CD14-positive monocyte (primary cell): ENCODE measurements at regions not wholly inside any gene's neighbourhood (a gene's known extent, or its start where the extent isn't known, plus 50 kb on each side); places are given as distances from the start of the nearest gene placed in this dataset.
"Not testable (repeated sequence)": the region's sequence is repeated elsewhere in the genome, so short reads cannot be mapped to it uniquely, and the experiment has no call there.

Experiments used
- DNase-seq, 3 donors: peaks; one replicate each; pipeline ENCODE4 v3.0.0-alpha.2; 2011 to 2022
- H2AFZ ChIP-seq: 2 replicates; pipeline ENCODE4 v1.6.0; 2012; ENCODE audit warnings: mild to moderate bottlenecking, low read depth, low read length, inconsistent platforms; ENCODE audit not compliant: insufficient read depth, poor library complexity, severe bottlenecking
- H3K27ac ChIP-seq, 2 donors: 1 replicate in 1 of 2; 2 replicates in 1 of 2; pipeline ENCODE4 v1.5.1; 2012 to 2013; ENCODE audit warnings: low read length in 2 of 2, control low read depth in 1 of 2, inconsistent platforms in 1 of 2, low read depth in 1 of 2, mild to moderate bottlenecking in 1 of 2
- H3K27me3 ChIP-seq, 2 donors: one replicate each; pipeline versions ENCODE4 v1.6.0 to v1.6.1; 2011 to 2013; ENCODE audit warnings: low read length in 2 of 2; ENCODE audit not compliant: control insufficient read depth in 2 of 2, insufficient read depth in 2 of 2
- H3K36me3 ChIP-seq, 2 donors: replicated peaks in 1 of 2; 1 replicate in 1 of 2; 2 replicates in 1 of 2; pipeline versions ENCODE4 v1.5.1 to v1.6.1; 2012 to 2013; ENCODE audit warnings: low read length in 2 of 2, control low read depth in 1 of 2, inconsistent platforms in 1 of 2, mild to moderate bottlenecking in 1 of 2; ENCODE audit not compliant: insufficient read depth in 2 of 2, control insufficient read depth in 1 of 2
- H3K4me1 ChIP-seq, 2 donors: 1 replicate in 1 of 2; 2 replicates in 1 of 2; pipeline versions ENCODE4 v1.5.1 to v1.6.1; 2012 to 2013; ENCODE audit warnings: low read length in 2 of 2, control low read depth in 1 of 2, inconsistent platforms in 1 of 2, mild to moderate bottlenecking in 1 of 2, moderate library complexity in 1 of 2; ENCODE audit not compliant: insufficient read depth in 2 of 2, control insufficient read depth in 1 of 2
- H3K4me2 ChIP-seq: replicated peaks from 2 replicates; pipeline ENCODE3; 2012; ENCODE audit warnings: low read length, moderate library complexity, mild to moderate bottlenecking; ENCODE audit not compliant: poor library complexity, severe bottlenecking; ENCODE audit errors: extremely low read depth
- H3K4me3 ChIP-seq, 3 experiments: fragments of 200-600 bp in 1 of 3; sonication (generic) in 1 of 3; replicated peaks in 1 of 3; 1 replicate in 2 of 3; 2 replicates in 1 of 3; pipeline ENCODE4 v1.5.1; 2011 to 2013; ENCODE audit warnings: low read length in 3 of 3, mild to moderate bottlenecking in 3 of 3, control low read depth in 2 of 3, low read depth in 2 of 3, inconsistent platforms in 1 of 3, moderate library complexity in 1 of 3
- H3K79me2 ChIP-seq: 2 replicates; pipeline ENCODE4 v1.6.0; 2012; ENCODE audit warnings: mild to moderate bottlenecking, control low read depth, inconsistent platforms, low read length, moderate library complexity; ENCODE audit not compliant: insufficient read depth
- H3K9ac ChIP-seq: 2 replicates; pipeline ENCODE4 v1.6.0; 2017; ENCODE audit warnings: low read length, mild to moderate bottlenecking; ENCODE audit not compliant: insufficient read depth, poor library complexity, severe bottlenecking
- H3K9me3 ChIP-seq, 2 donors: replicated peaks in 1 of 2; 1 replicate in 1 of 2; 2 replicates in 1 of 2; pipeline versions ENCODE4 v1.5.1 to v1.6.1; 2012 to 2013; ENCODE audit warnings: low read length in 2 of 2, control low read depth in 1 of 2; ENCODE audit not compliant: control insufficient read depth in 1 of 2, insufficient read depth in 1 of 2
- H4K20me1 ChIP-seq: 2 replicates; pipeline ENCODE4 v1.6.0; 2012; ENCODE audit warnings: mild to moderate bottlenecking, low read length, control low read depth, moderate library complexity; ENCODE audit not compliant: insufficient read depth
- H3K27ac Mint-ChIP-seq, 7 donors: one replicate each; pipeline ENCODE4 v1.8.0; 2020; ENCODE audit warnings: mild to moderate bottlenecking in 7 of 7, mixed read lengths in 7 of 7, moderate library complexity in 6 of 7, inconsistent platforms in 2 of 7
- H3K27me3 Mint-ChIP-seq, 3 donors: one replicate each; pipeline ENCODE4 v1.8.0; 2021 to 2022; ENCODE audit warnings: low read depth in 3 of 3, mild to moderate bottlenecking in 3 of 3, mixed read lengths in 3 of 3, moderate library complexity in 3 of 3, inconsistent platforms in 1 of 3
- H3K36me3 Mint-ChIP-seq, 2 donors: one replicate each; pipeline ENCODE4 v1.8.0; 2020; ENCODE audit warnings: mixed read lengths in 2 of 2, inconsistent platforms in 1 of 2, mild to moderate bottlenecking in 1 of 2
- H3K4me1 Mint-ChIP-seq: one replicate; pipeline ENCODE4 v1.8.0; 2020; ENCODE audit warnings: mild to moderate bottlenecking, mixed read lengths
- H3K4me3 Mint-ChIP-seq, 2 donors: one replicate each; pipeline ENCODE4 v1.8.0; 2020; ENCODE audit warnings: mild to moderate bottlenecking in 2 of 2, mixed read lengths in 2 of 2, moderate library complexity in 1 of 2
- H3K9me3 Mint-ChIP-seq, 7 donors: one replicate each; pipeline ENCODE4 v1.8.0; 2020 to 2022; ENCODE audit warnings: mixed read lengths in 7 of 7, mild to moderate bottlenecking in 6 of 7, moderate library complexity in 6 of 7, inconsistent platforms in 2 of 7
- WGBS: methylation state at CpG from one replicate; pipeline ENCODE4 v1.1.5; 2013; ENCODE audit warnings: missing lambda C conversion rate; ENCODE audit not compliant: insufficient coverage; 5-methylcytosine and 5-hydroxymethylcytosine counted together
- intact Hi-C, 2 donors: fragments of 100-400 bp; cut with micrococcal nuclease; formaldehyde crosslinking; loops; one replicate each; pipeline versions ENCODE4 v1.15.0 to v1.15.1; 2023
- TF ChIP-seq, protein P1 (sequence below): fragments of 200-600 bp; IDR thresholded peaks from one replicate; pipeline ENCODE4 v1.8.0; 2022; ENCODE audit warnings: antibody characterized with exemption, mild to moderate bottlenecking

DNA sequence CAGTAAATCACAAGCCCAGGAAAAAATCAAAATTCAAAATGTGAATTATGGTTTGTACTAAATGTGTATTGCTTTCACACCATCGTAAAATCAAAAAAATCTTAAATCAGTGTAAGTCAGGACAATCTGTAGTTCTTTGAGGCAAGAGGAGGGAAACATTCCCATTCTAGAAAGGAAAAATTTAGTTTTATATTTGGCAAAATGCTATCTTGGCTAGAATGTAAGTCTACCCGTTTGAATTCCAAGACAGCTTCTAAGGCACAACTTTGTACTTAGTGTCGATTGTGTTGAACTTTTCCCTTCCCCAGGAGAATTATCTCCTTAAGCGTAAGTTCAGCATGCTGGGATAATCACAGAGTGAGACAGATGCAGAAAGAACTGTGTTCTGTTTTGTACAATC, 638.2 kb upstream of the LRRTM1 start:
- H3K4me1 Mint-ChIP-seq: no peaks in the 10 kb centered on the region

DNA sequence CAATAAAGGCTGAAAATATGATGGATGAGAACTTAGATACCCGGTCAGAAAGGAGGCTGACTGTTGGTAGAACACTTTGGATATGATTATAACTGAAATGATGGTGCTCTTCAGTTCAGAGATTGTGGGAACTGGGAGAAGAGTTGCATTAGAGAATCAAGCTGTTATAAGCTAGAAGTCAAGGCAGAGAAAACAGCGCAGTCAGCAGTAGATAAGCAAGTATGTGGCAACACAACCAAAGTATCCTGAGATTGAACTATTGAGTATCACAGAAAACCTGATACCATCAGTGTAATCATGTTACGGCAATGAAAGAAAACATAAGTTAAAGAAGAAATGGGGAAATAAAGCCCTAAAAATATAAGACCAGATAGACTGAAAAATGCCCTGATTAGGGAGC, 633.9 kb upstream of the LRRTM1 start:
- Mint-ChIP-seq H3K27ac (no peak overlapping the region), H3K4me3 (no peak overlapping the region), H3K9me3 (peaks cover 0 to 10% (median 3%) of the 10 kb centered on the region in 7 donors), H3K4me1 (no peaks in the 10 kb centered on the region), H3K36me3 (no peaks in the 10 kb centered on the region), H3K27me3 (peaks cover 0 to under 1% (median 0%) of the 10 kb centered on the region in 3 donors)
- Histone ChIP-seq H4K20me1 (no peaks in the 10 kb centered on the region), H3K27me3 (no peaks in the 10 kb centered on the region), H3K9ac (no peak overlapping the region), H2AFZ (no peak overlapping the region), H3K4me3 (no peak overlapping the region), H3K79me2 (no peaks in the 10 kb centered on the region), H3K4me2 (no peak overlapping the region), H3K9me3 (no peaks in the 10 kb centered on the region), H3K4me1 (no peaks in the 10 kb centered on the region), H3K36me3 (no peaks in the 10 kb centered on the region), H3K27ac (no peak overlapping the region)
- WGBS: 100% methylated on average over 1 of the region's 3 CpGs
- TF ChIP-seq, protein P1, sequence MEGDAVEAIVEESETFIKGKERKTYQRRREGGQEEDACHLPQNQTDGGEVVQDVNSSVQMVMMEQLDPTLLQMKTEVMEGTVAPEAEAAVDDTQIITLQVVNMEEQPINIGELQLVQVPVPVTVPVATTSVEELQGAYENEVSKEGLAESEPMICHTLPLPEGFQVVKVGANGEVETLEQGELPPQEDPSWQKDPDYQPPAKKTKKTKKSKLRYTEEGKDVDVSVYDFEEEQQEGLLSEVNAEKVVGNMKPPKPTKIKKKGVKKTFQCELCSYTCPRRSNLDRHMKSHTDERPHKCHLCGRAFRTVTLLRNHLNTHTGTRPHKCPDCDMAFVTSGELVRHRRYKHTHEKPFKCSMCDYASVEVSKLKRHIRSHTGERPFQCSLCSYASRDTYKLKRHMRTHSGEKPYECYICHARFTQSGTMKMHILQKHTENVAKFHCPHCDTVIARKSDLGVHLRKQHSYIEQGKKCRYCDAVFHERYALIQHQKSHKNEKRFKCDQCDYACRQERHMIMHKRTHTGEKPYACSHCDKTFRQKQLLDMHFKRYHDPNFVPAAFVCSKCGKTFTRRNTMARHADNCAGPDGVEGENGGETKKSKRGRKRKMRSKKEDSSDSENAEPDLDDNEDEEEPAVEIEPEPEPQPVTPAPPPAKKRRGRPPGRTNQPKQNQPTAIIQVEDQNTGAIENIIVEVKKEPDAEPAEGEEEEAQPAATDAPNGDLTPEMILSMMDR: no peak
- intact Hi-C loops: no loop called here
- DNase-seq: no peak

More for the DNA sequence above, 638.2 kb upstream of the LRRTM1 start:
- Histone ChIP-seq H3K9ac (no peak overlapping the region), H3K27ac (no peak overlapping the region), H3K4me3 (no peak overlapping the region), H3K4me2 (no peak overlapping the region), H3K9me3 (peaks cover 0 to 5% of the 10 kb centered on the region in 2 donors), H3K36me3 (no peaks in the 10 kb centered on the region), H3K27me3 (no peaks in the 10 kb centered on the region), H3K79me2 (no peaks in the 10 kb centered on the region), H4K20me1 (no peaks in the 10 kb centered on the region), H2AFZ (no peak overlapping the region), H3K4me1 (no peaks in the 10 kb centered on the region)
- no peak for DNase-seq
- Mint-ChIP-seq H3K27me3 (no peaks in the 10 kb centered on the region), H3K36me3 (no peaks in the 10 kb centered on the region), H3K27ac (no peak overlapping the region), H3K9me3 (peaks cover 0 to 5% (median 0%) of the 10 kb centered on the region in 7 donors), H3K4me3 (no peak overlapping the region)
- intact Hi-C loops: no loop called here
- no CpG with 5 or more reads among the region's 4 CpGs for WGBS
- TF ChIP-seq, protein P1: no peak

DNA sequence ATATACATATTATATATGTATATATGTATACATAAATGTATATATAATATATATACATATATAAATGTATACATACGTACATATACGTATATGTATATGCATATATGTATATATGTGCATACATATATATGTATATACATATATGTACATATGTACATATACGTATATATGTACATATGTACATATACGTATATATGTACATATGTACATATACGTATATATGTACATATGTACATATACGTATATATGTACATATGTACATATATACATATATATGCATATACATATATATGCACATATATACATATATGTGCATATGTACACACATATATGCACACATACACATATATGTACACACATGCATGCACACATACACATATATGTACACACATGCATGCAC, 627.3 kb upstream of the LRRTM1 start:
- not testable (repeated sequence) for H3K36me3 ChIP-seq, H3K4me1 Mint-ChIP-seq

More for the DNA sequence above, 627.3 kb upstream of the LRRTM1 start:
- H3K4me1 ChIP-seq, H4K20me1 ChIP-seq, H3K9ac ChIP-seq, H3K4me3 ChIP-seq, H2AFZ ChIP-seq, H3K27me3 Mint-ChIP-seq, H3K27ac Mint-ChIP-seq, DNase-seq, H3K27ac ChIP-seq, H3K36me3 Mint-ChIP-seq, intact Hi-C loops, H3K4me2 ChIP-seq, H3K4me3 Mint-ChIP-seq, H3K27me3 ChIP-seq, H3K79me2 ChIP-seq: not testable (repeated sequence)
- peaks cover 3 to 15% (median 7%) of the 10 kb centered on the region in 7 donors for H3K9me3 Mint-ChIP-seq
- WGBS: no CpG with 5 or more reads among the region's 6 CpGs
- peaks cover 10 to 14% of the 10 kb centered on the region in 2 donors for H3K9me3 ChIP-seq
